ENCODE measurements at regions not wholly inside any gene's neighbourhood (a gene's known extent, or its start where the extent isn't known, plus 50 kb on each side); places are given as distances from the start of the nearest gene placed in this dataset.
"Not testable (repeated sequence)": the region's sequence is repeated elsewhere in the genome, so short reads cannot be mapped to it uniquely, and the experiment has no call there.

GRCh38 chr11:44366741-44367140 is 56.8 kb upstream of the ALX4 start:
- Histone ChIP-seq H3K9me3 (no peaks in the 10 kb centered on the region), H3K36me3 (no peaks in the 10 kb centered on the region), H3K4me3 (replicated peaks in 1 of 3) (no peak overlapping the region), H3K4me1 (peaks cover 19 to 33% of the 10 kb centered on the region in 2 donors), H3K27me3 (no peaks in the 10 kb centered on the region), H3K27ac (no peak overlapping the region)
- WGBS, 2 donors = 82 to 85% methylated on average over 8 of the region's 8 CpGs
- no peak for DNase-seq
- intact Hi-C loops (cut with DNase I) = no loop called here
- TF ChIP-seq POLR2A (IDR thresholded peaks at IDR 0.05) = no peak

DNA sequence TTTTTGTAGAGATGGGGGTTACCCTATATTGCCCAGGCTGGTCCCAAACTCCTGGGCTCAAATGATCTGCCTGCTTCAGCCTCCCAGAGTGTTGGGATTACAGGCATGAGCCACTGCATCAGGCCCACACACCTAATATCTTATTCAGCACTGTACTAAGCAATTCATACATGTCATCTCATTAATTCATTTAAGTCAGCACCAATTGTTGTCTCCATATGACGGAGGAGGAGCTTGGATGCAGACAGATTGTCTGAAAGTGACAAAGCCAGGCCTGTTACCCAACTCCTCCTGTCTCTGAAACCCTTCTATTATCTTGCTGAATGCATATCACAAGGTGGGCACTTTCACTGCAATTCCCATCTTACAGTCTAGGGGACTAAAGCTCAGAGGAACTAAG is 57.5 kb upstream of the ALX4 start:
- intact Hi-C loops (cut with DNase I) = no loop called here
- DNase-seq = no peak
- Histone ChIP-seq H3K4me1 (peaks cover 13 to 26% of the 10 kb centered on the region in 2 donors), H3K36me3 (no peaks in the 10 kb centered on the region), H3K9me3 (no peaks in the 10 kb centered on the region), H3K4me3 (replicated peaks in 1 of 3) (no peak overlapping the region), H3K27ac (no peak overlapping the region), H3K27me3 (no peaks in the 10 kb centered on the region)
- TF ChIP-seq, protein P1, sequence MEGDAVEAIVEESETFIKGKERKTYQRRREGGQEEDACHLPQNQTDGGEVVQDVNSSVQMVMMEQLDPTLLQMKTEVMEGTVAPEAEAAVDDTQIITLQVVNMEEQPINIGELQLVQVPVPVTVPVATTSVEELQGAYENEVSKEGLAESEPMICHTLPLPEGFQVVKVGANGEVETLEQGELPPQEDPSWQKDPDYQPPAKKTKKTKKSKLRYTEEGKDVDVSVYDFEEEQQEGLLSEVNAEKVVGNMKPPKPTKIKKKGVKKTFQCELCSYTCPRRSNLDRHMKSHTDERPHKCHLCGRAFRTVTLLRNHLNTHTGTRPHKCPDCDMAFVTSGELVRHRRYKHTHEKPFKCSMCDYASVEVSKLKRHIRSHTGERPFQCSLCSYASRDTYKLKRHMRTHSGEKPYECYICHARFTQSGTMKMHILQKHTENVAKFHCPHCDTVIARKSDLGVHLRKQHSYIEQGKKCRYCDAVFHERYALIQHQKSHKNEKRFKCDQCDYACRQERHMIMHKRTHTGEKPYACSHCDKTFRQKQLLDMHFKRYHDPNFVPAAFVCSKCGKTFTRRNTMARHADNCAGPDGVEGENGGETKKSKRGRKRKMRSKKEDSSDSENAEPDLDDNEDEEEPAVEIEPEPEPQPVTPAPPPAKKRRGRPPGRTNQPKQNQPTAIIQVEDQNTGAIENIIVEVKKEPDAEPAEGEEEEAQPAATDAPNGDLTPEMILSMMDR (IDR thresholded peaks at IDR 0.05) = no peak
- no peak for TF ChIP-seq POLR2A (IDR thresholded peaks at IDR 0.05)
- 90 to 100% methylated on average over 1 of the region's 1 CpG for WGBS, 2 donors

- no peak for TF ChIP-seq POLR2A (IDR thresholded peaks at IDR 0.05)
- TF ChIP-seq, protein P1 (IDR thresholded peaks at IDR 0.05) = no peak
- Histone ChIP-seq H3K27ac (no peak overlapping the region), H3K4me1 (peaks cover 0 to 11% of the 10 kb centered on the region in 2 donors), H3K4me3 (replicated peaks in 1 of 3) (no peak overlapping the region), H3K9me3 (no peaks in the 10 kb centered on the region), H3K36me3 (no peaks in the 10 kb centered on the region), H3K27me3 (no peaks in the 10 kb centered on the region)
- DNase-seq = no peak
- 89% methylated on average over 2 of the region's 2 CpGs for WGBS, 2 donors
- intact Hi-C loops (cut with DNase I) = no loop called here
These were observed 58.9 kb upstream of the ALX4 start for GRCh38 chr11:44368886-44369285.

- H3K4me1 ChIP-seq; intact Hi-C loops (cut with DNase I); DNase-seq; H3K27me3 ChIP-seq; H3K4me3 ChIP-seq (replicated peaks in 1 of 3); H3K36me3 ChIP-seq; H3K27ac ChIP-seq; H3K9me3 ChIP-seq: not testable (repeated sequence)
- 90 to 100% methylated on average over 1 of the region's 1 CpG for WGBS, 2 donors
These were observed 61.1 kb upstream of the ALX4 start for GRCh38 chr11:44371042-44371441.

GRCh38 chr11:44371706-44372105 is 61.8 kb upstream of the ALX4 start:
- intact Hi-C loops (cut with DNase I) = no loop called here
- H3K4me1 ChIP-seq = no peaks in the 10 kb centered on the region
- TF ChIP-seq POLR2A (IDR thresholded peaks at IDR 0.05) = no peak
- TF ChIP-seq, protein P1 (IDR thresholded peaks at IDR 0.05) = no peak
- no peaks in the 10 kb centered on the region for H3K36me3 ChIP-seq
- no peak for DNase-seq
- no peaks in the 10 kb centered on the region for H3K27me3 ChIP-seq
- WGBS, 2 donors = 96% methylated on average over 4 of the region's 4 CpGs
- H3K27ac ChIP-seq = no peak overlapping the region
- H3K9me3 ChIP-seq = no peaks in the 10 kb centered on the region
- no peak overlapping the region for H3K4me3 ChIP-seq (replicated peaks in 1 of 3)

GRCh38 chr11:44372989-44373388 is 63.0 kb upstream of the ALX4 start:
- Histone ChIP-seq H3K4me1 (no peaks in the 10 kb centered on the region), H3K27ac (no peak overlapping the region), H3K27me3 (no peaks in the 10 kb centered on the region), H3K9me3 (no peaks in the 10 kb centered on the region), H3K36me3 (no peaks in the 10 kb centered on the region), H3K4me3 (replicated peaks in 1 of 3) (no peak overlapping the region)
- no peak for DNase-seq
- 71 to 73% methylated on average over 3 of the region's 3 CpGs for WGBS, 2 donors
- intact Hi-C loops (cut with DNase I) = no loop called here
- TF ChIP-seq, protein P1 (IDR thresholded peaks at IDR 0.05) = no peak
- TF ChIP-seq POLR2A (IDR thresholded peaks at IDR 0.05) = no peak

All from thyroid gland (tissue), 4 donors.